Suprapubic skin (tissue), 4 donors: ENCODE measurements at regions not wholly inside any gene's neighbourhood (a gene's known extent, or its start where the extent isn't known, plus 50 kb on each side); places are given as distances from the start of the nearest gene placed in this dataset.

Experiments used
- DNase-seq, 2 donors: peaks; one replicate each; pipeline ENCODE4 v3.0.0-alpha.2; 2019; ENCODE audit warnings: low spot score in 2 of 2
- H3K27ac ChIP-seq: fragments of 200-600 bp; sonication (generic); one replicate; pipeline ENCODE4 v1.5.1; 2019
- H3K27me3 ChIP-seq: fragments of 200-600 bp; sonication (generic); one replicate; pipeline ENCODE4 v1.5.1; 2019
- H3K36me3 ChIP-seq: fragments of 200-600 bp; sonication (generic); one replicate; pipeline ENCODE4 v1.5.1; 2019
- H3K4me1 ChIP-seq: fragments of 200-600 bp; sonication (generic); one replicate; pipeline ENCODE4 v1.5.1; 2019
- H3K4me3 ChIP-seq: fragments of 200-600 bp; sonication (generic); one replicate; pipeline ENCODE4 v1.5.1; 2019; ENCODE audit warnings: mild to moderate bottlenecking
- H3K9me3 ChIP-seq: fragments of 200-600 bp; sonication (generic); one replicate; pipeline ENCODE4 v1.5.1; 2019
- CTCF ChIP-seq, 2 donors: fragments of 200-600 bp in 1 of 2; fragments of 450-650 bp in 1 of 2; sonication (generic) in 1 of 2; IDR thresholded peaks; one replicate each; pipeline ENCODE4 v1.5.1; 2016 to 2019; ENCODE audit warnings: antibody characterized with exemption in 2 of 2, mild to moderate bottlenecking in 1 of 2, moderate library complexity in 1 of 2
- EP300 ChIP-seq: sonication (generic); formaldehyde crosslinking; IDR thresholded peaks from one replicate; pipeline ENCODE4 v1.6.1; 2017; ENCODE audit warnings: antibody characterized with exemption
- POLR2A ChIP-seq, 2 donors: fragments of 450-650 bp; IDR thresholded peaks; one replicate each; pipeline ENCODE4 v1.6.1; 2017; ENCODE audit warnings: antibody characterized with exemption in 2 of 2, mild to moderate bottlenecking in 2 of 2, moderate library complexity in 2 of 2
- POLR2AphosphoS5 ChIP-seq, 3 donors: sonication (generic); formaldehyde crosslinking; IDR thresholded peaks; one replicate each; pipeline ENCODE4 v1.6.1; 2017; ENCODE audit warnings: antibody characterized with exemption in 3 of 3
- WGBS: methylation state at CpG from one replicate; pipeline ENCODE4 v1.1.5; 2018; 5-methylcytosine and 5-hydroxymethylcytosine counted together

GRCh38 chr9:26341545-26341944 lies 551.1 kb downstream of the CAAP1 start:
- TF ChIP-seq POLR2A (IDR thresholded peaks at IDR 0.05): no peak
- TF ChIP-seq EP300: no peak
- TF ChIP-seq CTCF (IDR thresholded peaks at IDR 0.05): no peak
- no peak for TF ChIP-seq POLR2AphosphoS5 (IDR thresholded peaks at IDR 0.05)
- Histone ChIP-seq H3K36me3 (no peaks in the 10 kb centered on the region), H3K4me3 (no peak overlapping the region), H3K27ac (no peak overlapping the region), H3K4me1 (no peaks in the 10 kb centered on the region), H3K27me3 (no peaks in the 10 kb centered on the region), H3K9me3 (no peaks in the 10 kb centered on the region)
- whole genome bisulfite sequencing: 80% methylated on average over 1 of the region's 1 CpG
- DNase-seq: no peak

DNA sequence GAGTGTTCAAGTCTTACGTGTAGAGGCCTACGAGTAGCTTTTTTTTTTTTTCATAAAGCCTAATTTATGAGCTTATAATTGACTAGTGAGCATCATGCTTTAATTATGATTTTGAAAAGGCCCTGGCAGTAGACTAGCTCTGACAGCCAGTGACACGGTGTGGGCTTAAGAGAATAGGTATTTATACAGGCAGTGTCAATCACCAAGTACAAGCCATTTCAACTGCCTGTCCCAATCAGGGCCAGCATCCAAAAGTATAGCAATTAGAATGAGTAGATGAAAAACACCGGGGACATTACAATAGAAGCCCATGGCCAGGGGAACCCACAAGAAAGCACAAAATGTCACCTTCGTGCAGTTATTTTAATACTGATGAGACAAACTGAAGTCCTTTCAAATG lies 552.8 kb downstream of the CAAP1 start:
- Histone ChIP-seq H3K9me3 (no peaks in the 10 kb centered on the region), H3K36me3 (no peaks in the 10 kb centered on the region), H3K27ac (no peak overlapping the region), H3K4me1 (no peaks in the 10 kb centered on the region), H3K27me3 (no peaks in the 10 kb centered on the region), H3K4me3 (no peak overlapping the region)
- WGBS: 70% methylated on average over 5 of the region's 5 CpGs
- DNase-seq: no peak
- TF ChIP-seq POLR2A (IDR thresholded peaks at IDR 0.05) (no peak), POLR2AphosphoS5 (IDR thresholded peaks at IDR 0.05) (no peak), CTCF (IDR thresholded peaks at IDR 0.05) (no peak), EP300 (no peak)

DNA sequence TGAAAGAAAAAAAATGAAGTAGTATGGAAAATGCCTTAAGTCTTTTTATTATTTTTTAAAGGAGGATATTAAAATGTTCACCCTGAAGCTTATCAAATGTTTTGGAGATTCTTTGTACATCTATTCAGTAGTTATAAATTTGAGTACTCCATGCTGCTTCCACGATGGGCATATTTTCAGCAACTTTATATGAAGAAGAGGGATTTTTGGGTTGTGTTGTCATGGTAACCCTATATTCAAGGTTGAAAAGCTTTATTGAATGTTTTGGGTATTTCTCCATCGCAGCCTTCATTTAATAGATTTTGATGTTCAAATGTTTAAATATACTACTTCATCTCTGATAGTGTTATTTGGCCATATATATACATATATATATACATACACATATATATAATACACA lies 557.5 kb downstream of the CAAP1 start:
- Histone ChIP-seq H3K36me3 (no peaks in the 10 kb centered on the region), H3K27me3 (no peaks in the 10 kb centered on the region), H3K9me3 (no peaks in the 10 kb centered on the region), H3K27ac (no peak overlapping the region), H3K4me3 (no peak overlapping the region), H3K4me1 (no peaks in the 10 kb centered on the region)
- WGBS: 80% methylated on average over 2 of the region's 2 CpGs
- no peak for DNase-seq
- no peak for TF ChIP-seq CTCF (IDR thresholded peaks at IDR 0.05)
- TF ChIP-seq POLR2AphosphoS5 (IDR thresholded peaks at IDR 0.05): no peak
- TF ChIP-seq POLR2A (IDR thresholded peaks at IDR 0.05): no peak

DNA sequence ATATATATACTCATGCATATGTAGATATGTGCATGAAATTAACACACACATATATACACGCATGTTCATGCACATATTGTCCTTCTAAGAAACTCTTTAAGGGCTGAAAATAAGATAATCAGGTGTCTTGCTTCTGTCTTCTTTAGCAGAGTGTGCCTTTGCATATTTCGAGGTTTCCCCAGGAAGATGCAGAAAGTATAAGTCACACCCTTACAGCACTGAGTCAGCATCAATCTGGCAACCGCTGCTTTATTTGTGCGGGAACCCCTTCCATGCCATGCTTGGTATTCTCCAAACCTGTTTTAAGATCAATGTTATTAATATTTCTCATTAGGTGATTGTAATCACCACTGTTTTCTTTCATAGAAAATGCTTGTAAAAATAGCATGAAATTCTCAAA lies 557.9 kb downstream of the CAAP1 start:
- no peaks in the 10 kb centered on the region for H3K4me1 ChIP-seq
- no peak for TF ChIP-seq POLR2A (IDR thresholded peaks at IDR 0.05)
- H3K27ac ChIP-seq: no peak overlapping the region
- H3K4me3 ChIP-seq: no peak overlapping the region
- DNase-seq: no peak
- H3K36me3 ChIP-seq: no peaks in the 10 kb centered on the region
- WGBS: 82% methylated on average over 4 of the region's 4 CpGs
- no peaks in the 10 kb centered on the region for H3K27me3 ChIP-seq
- no peaks in the 10 kb centered on the region for H3K9me3 ChIP-seq

GRCh38 chr9:26331223-26331622 lies 561.4 kb downstream of the CAAP1 start:
- Histone ChIP-seq H3K4me3 (no peak overlapping the region), H3K9me3 (no peaks in the 10 kb centered on the region), H3K36me3 (no peaks in the 10 kb centered on the region), H3K27ac (no peak overlapping the region), H3K27me3 (no peaks in the 10 kb centered on the region), H3K4me1 (no peaks in the 10 kb centered on the region)
- TF ChIP-seq CTCF (IDR thresholded peaks at IDR 0.05) (no peak), POLR2AphosphoS5 (IDR thresholded peaks at IDR 0.05) (no peak), POLR2A (IDR thresholded peaks at IDR 0.05) (no peak), EP300 (no peak)
- no peak for DNase-seq
- WGBS: 94% methylated on average over 3 of the region's 3 CpGs

GRCh38 chr9:26329974-26330373 lies 562.6 kb downstream of the CAAP1 start:
- Histone ChIP-seq H3K4me3 (no peak overlapping the region), H3K36me3 (no peaks in the 10 kb centered on the region), H3K9me3 (no peaks in the 10 kb centered on the region), H3K4me1 (no peaks in the 10 kb centered on the region), H3K27me3 (no peaks in the 10 kb centered on the region), H3K27ac (no peak overlapping the region)
- no peak for DNase-seq
- TF ChIP-seq POLR2AphosphoS5 (IDR thresholded peaks at IDR 0.05) (no peak), POLR2A (IDR thresholded peaks at IDR 0.05) (no peak)
- 91% methylated on average over 3 of the region's 3 CpGs for WGBS
